ENCODE measurements at regions not wholly inside any gene's neighbourhood (a gene's known extent, or its start where the extent isn't known, plus 50 kb on each side); places are given as distances from the start of the nearest gene placed in this dataset.

GRCh38 chr10:78269060-78269459 is 235.4 kb downstream of the RPS24 start:
- no peak for DNase-seq (ENCODE audit: low spot score in 2 of 2)
- no peaks in the 10 kb centered on the region for H3K27me3 ChIP-seq
- peaks cover 0 to 12% (median 0%) of the 10 kb centered on the region in 4 donors for H3K4me1 ChIP-seq
- no peak overlapping the region for H3K27ac ChIP-seq
- 75 to 83% methylated on average over 2 of the region's 2 CpGs for WGBS, 2 donors
- H3K36me3 ChIP-seq, result no peaks in the 10 kb centered on the region
- H3K4me3 ChIP-seq, result no peak overlapping the region
- TF ChIP-seq EP300 (IDR thresholded peaks at IDR 0.05) (no peak), POLR2A (IDR thresholded peaks at IDR 0.05) (no peak)
- TF ChIP-seq, protein P1, sequence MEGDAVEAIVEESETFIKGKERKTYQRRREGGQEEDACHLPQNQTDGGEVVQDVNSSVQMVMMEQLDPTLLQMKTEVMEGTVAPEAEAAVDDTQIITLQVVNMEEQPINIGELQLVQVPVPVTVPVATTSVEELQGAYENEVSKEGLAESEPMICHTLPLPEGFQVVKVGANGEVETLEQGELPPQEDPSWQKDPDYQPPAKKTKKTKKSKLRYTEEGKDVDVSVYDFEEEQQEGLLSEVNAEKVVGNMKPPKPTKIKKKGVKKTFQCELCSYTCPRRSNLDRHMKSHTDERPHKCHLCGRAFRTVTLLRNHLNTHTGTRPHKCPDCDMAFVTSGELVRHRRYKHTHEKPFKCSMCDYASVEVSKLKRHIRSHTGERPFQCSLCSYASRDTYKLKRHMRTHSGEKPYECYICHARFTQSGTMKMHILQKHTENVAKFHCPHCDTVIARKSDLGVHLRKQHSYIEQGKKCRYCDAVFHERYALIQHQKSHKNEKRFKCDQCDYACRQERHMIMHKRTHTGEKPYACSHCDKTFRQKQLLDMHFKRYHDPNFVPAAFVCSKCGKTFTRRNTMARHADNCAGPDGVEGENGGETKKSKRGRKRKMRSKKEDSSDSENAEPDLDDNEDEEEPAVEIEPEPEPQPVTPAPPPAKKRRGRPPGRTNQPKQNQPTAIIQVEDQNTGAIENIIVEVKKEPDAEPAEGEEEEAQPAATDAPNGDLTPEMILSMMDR (IDR thresholded peaks at IDR 0.05), result no peak
- H3K9me3 ChIP-seq, result no peaks in the 10 kb centered on the region

- DNase-seq (ENCODE audit: low spot score in 2 of 2), result no peak
- Histone ChIP-seq H3K4me1 (peaks cover 0 to 2% (median 0%) of the 10 kb centered on the region in 4 donors), H3K4me3 (no peak overlapping the region), H3K9me3 (no peaks in the 10 kb centered on the region), H3K27me3 (no peaks in the 10 kb centered on the region), H3K27ac (no peak overlapping the region), H3K36me3 (no peaks in the 10 kb centered on the region)
- TF ChIP-seq, protein P1 (IDR thresholded peaks at IDR 0.05), result no peak
- no peak for TF ChIP-seq POLR2A (IDR thresholded peaks at IDR 0.05)
- no peak for TF ChIP-seq EP300 (IDR thresholded peaks at IDR 0.05)
These were observed 238.7 kb downstream of the RPS24 start for GRCh38 chr10:78272329-78272728.

- 27 to 66% methylated on average over 2 to 4 of the region's 4 CpGs for WGBS, 2 donors
- Histone ChIP-seq H3K9me3 (no peaks in the 10 kb centered on the region), H3K27me3 (no peaks in the 10 kb centered on the region), H3K4me3 (no peak overlapping the region), H3K4me1 (no peaks in the 10 kb centered on the region), H3K27ac (no peak overlapping the region), H3K36me3 (no peaks in the 10 kb centered on the region)
- TF ChIP-seq, protein P1 (IDR thresholded peaks at IDR 0.05), result no peak
- no peak for TF ChIP-seq EP300 (IDR thresholded peaks at IDR 0.05)
- TF ChIP-seq POLR2A (IDR thresholded peaks at IDR 0.05), result no peak
- DNase-seq (ENCODE audit: low spot score in 2 of 2), result no peak
These were observed 240.8 kb downstream of the RPS24 start for GRCh38 chr10:78274491-78274890.

DNA sequence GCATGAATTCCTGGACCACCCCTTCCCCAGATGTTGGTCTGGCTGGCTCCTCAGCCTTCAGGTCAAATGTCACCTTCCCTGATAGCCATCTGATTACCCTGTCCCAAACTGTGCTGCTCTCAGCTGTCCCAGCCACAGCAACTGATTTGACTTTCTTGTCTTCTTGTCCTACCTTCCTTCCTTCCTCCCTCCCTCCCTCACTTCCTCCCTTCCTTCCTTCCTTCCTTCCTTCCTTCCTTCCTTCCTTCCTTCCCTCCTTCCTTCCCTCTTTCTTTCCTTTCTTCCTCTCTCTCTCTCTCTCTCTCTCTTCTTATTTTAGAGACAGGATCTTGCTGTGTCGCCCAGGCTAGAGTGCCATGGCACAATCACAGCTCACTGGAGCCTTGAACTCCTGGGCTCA is 242.5 kb downstream of the RPS24 start:
- Histone ChIP-seq H3K27ac (no peak overlapping the region), H3K36me3 (no peaks in the 10 kb centered on the region), H3K27me3 (no peaks in the 10 kb centered on the region), H3K4me1 (no peaks in the 10 kb centered on the region), H3K9me3 (no peaks in the 10 kb centered on the region), H3K4me3 (no peak overlapping the region)
- DNase-seq (ENCODE audit: low spot score in 2 of 2), result no peak
- TF ChIP-seq POLR2A (IDR thresholded peaks at IDR 0.05), result no peak
- no peak for TF ChIP-seq EP300 (IDR thresholded peaks at IDR 0.05)
- TF ChIP-seq, protein P1 (IDR thresholded peaks at IDR 0.05), result no peak
- 83 to 100% methylated on average over 1 of the region's 1 CpG for WGBS, 2 donors

GRCh38 chr10:78277314-78278057 is 243.8 kb downstream of the RPS24 start:
- Histone ChIP-seq H3K9me3 (no peaks in the 10 kb centered on the region), H3K4me1 (no peaks in the 10 kb centered on the region), H3K27ac (no peak overlapping the region), H3K36me3 (no peaks in the 10 kb centered on the region), H3K4me3 (no peak overlapping the region), H3K27me3 (no peaks in the 10 kb centered on the region)
- WGBS, 2 donors, result 81 to 84% methylated on average over 11 of the region's 11 CpGs
- no peak for DNase-seq (ENCODE audit: low spot score in 2 of 2)
- TF ChIP-seq EP300 (IDR thresholded peaks at IDR 0.05), result no peak
- TF ChIP-seq POLR2A (IDR thresholded peaks at IDR 0.05), result no peak
- TF ChIP-seq, protein P1 (IDR thresholded peaks at IDR 0.05), result no peak

Data from tibial nerve (tissue), 4 donors.